Hypothalamus (tissue), 51 donors: ENCODE measurements at regions not wholly inside any gene's neighbourhood (a gene's known extent, or its start where the extent isn't known, plus 50 kb on each side); places are given as distances from the start of the nearest gene placed in this dataset.
"Not testable (repeated sequence)": the region's sequence is repeated elsewhere in the genome, so short reads cannot be mapped to it uniquely, and the experiment has no call there.

Experiments used
- DNase-seq, 51 donors: peaks; one replicate each; lab custom pipeline; 2025; lab: John Stamatoyannopoulos, UW

GRCh38 chr5:123947797-123948196, 435.8 kb downstream of the CSNK1G3 start:
- no peak for DNase-seq

GRCh38 chr5:123945548-123945947, 433.6 kb downstream of the CSNK1G3 start:
- no peak for DNase-seq

DNA sequence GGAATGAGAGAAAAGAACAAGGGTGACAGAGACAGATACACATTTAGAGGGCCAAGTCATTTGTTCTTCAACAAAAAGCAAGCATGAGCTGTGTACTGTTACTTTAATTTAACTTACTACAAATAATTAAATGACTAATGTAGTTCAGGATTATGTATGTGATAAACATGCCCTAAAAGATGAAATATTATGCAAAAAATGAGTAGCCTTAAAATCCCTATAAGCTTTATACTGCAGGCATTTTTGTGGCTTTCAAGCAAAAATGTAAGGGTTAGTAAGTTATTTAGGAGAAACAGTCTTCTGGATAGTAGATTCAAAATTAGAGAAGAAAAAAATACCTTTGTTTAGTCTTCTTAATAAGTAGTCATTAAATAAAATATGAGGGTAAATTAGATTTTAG, 431.2 kb downstream of the CSNK1G3 start:
- no peak for DNase-seq

DNA sequence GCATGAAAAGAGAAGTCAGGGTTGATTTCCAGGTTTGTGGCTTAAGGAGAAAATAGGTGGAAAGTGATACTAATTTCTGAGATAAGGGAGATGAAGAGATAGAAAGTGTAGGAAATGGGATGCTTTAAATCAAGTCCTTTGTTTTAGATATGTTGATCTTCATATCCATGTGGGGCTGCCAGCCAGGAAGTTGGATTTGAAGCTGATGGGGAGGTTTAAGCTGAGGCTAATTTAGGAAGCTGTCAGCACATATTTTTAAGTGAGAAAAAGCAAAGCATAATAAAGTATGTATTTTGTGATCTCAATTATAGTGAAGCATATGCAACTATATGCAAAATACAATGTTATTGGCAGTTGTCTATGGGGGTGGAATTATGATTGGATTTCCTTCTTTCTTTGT, 428.4 kb downstream of the CSNK1G3 start:
- DNase-seq = no peak

DNA sequence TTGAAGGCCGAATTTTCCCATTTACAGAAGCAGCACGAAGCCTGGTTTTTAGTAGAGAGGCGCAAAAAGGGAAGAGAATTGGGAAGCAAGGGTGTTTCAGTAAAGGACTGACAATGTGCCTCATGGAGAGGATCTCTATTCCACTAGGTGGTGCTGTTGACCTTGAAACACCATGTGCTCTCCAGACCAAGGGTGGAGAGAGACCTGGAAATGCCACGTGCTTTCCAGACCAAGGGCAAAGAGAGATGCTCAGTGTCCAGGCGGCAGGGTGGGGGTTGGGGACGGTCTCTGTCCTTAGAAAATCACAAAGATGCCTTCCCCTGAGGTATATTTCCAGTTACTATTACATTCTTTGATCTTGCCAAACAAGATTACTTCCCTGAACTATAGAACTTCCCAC, 425.3 kb downstream of the CSNK1G3 start:
- DNase-seq = peak in 6 of 51 donors; percentile 5 to 7 (median 6)

GRCh38 chr5:123936548-123936947, 424.6 kb downstream of the CSNK1G3 start:
- DNase-seq = no peak

GRCh38 chr5:123933812-123934211, 421.8 kb downstream of the CSNK1G3 start:
- DNase-seq = not testable (repeated sequence)

DNA sequence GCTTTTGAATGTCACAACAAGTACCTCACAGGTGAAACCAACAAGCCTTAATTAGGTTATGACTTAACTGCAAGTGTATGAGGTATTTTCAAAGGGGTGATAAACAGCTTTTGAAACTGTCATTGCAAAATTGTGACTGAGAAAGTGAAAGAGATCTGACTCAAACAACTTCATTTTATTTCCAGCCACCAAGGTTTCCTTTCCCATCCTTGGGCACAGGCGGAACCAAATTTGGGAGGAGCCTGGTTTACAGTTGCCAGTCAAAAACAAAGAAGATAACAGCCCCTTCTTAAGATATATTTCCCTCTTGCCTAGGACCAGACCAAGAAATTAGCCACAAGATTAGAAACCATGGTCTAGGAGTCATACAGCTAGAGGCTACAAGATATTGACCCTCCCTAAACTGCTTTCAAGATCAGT, 417.1 kb downstream of the CSNK1G3 start:
- DNase-seq = no peak

DNA sequence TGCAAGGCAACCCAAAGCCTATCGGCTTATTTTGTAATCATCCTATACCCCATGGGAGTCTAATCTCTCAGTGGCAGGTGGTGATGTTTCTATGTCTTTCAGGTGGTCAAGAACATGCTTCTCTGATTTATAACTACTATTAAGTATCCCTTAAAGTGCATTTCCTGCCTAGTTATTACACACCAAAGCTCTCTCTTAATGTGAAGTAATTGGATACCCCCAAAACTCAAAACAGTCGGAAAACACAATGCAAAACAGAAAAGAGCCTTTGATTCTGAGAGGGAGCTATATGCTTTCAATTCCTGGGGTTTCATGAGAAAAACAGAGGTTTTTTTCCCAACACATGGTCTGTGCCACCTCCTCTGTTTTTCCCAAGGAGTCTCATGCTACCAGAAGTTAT, 416.4 kb downstream of the CSNK1G3 start:
- DNase-seq = no peak

DNA sequence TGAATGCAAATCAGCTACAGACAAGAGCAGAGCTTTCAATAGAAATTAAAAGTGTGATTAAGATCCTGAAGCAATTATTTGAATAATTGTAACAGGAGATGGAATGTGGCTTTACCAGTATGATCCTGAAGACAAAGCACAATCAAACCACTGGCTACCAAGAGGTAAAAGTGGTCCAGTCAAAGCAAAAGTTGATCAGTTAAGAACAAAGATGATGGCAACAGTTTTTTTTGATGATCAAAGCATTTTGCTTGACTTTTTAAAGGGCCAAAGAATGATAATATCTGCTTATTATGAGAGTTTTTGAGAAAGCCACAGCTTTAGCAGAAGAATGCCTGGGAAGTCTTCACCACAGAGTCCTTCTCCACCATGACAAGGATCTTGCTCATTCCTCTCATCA, 409.2 kb downstream of the CSNK1G3 start:
- no peak for DNase-seq

DNA sequence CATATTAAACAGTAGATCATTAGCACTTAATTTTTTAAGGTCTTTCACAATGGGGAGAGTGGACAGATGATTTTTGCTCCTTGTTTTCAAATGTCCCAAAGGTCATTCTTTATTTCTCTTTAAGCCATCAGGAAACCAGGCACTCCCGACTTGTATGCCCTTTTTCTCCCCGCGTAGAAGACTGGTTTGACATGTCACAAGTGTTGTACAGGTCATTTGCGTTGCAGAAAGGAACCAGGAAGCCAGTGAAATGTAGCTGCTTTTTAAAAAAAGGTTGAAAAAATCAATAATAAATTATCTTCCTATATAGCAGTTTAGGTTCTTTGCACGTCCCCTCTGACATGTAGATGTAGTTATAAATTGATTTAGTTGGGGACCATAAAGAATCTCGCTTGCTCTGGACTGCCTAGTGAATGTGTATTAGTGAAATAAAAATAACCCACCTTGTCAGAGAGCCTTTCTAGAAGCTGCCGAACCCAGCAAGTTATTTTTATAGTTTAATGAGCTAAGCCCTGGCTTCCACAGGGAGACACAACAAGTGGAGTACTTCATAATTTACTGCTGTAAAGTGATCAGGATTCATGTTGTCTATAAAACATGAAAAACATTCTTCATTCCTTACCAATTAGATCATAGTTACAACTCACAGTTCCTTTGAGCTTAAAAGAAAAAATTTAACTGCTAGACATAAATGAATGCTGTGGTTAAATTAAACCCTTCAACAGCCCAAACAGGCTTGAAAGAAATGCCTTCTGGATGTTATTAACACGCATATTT, 404.6 kb downstream of the CSNK1G3 start:
- DNase-seq = no peak

DNA sequence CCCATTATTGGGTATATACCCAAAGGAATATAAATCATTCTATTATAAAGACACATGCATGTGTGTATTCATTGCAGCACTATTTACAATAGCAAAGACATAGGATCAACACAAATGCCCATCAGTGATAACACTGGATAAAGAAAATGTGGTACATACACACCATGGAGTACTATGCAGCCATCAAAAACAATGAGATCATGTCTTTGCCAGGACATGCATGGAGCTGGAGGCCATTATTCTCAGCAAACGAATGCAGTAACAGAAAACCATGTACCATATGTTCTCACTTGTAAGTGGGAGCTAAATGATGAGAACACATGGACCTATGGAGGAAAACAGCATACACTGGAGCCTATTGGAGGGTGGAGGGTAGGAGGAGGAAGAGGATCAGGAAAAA, 402.4 kb downstream of the CSNK1G3 start:
- DNase-seq = no peak

DNA sequence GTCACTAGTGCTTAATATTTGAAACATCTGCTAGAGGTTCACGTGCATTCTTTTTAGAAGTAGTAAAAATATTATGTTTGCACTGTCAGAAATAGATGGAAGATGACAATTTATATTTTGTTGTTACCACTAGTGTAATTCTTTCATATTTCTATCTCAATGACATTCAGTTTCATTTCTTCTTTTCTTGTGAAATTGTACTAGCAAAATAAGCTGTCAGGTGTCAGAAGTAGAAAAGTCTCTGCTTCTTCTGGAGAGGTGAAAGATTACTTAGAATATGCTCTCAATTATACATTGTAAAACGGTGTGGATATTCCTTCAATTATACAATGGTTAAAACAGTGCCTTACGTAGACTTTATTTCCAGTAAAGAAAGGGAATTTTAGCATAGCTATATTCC, 395.4 kb downstream of the CSNK1G3 start:
- no peak for DNase-seq

DNA sequence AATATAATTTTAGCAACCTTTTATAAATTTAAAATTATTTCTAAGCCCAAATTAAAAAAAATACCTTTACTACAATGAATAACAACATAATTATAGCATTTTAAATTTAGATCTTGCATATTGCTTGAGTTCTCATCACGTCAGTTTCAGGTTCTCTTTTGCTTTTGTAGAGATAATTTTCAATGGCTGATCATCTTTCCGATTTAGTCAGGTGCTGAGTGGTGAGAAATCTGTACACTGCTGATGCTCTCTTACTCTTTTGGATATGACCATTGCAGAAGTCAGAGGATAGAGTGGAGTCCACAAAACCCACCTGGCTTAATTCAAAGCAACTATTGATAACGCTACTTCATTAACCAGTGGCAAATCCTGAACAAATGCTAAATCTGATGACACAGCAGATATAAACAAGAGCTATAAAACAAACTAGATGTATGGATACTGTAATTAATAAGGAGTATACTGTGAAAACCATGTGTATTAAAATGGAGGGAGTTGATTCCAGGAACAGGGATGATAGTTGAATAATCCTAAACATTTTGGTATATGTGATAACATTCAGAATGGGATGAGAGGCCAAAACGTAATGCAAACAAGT, 394.8 kb downstream of the CSNK1G3 start:
- DNase-seq = no peak

DNA sequence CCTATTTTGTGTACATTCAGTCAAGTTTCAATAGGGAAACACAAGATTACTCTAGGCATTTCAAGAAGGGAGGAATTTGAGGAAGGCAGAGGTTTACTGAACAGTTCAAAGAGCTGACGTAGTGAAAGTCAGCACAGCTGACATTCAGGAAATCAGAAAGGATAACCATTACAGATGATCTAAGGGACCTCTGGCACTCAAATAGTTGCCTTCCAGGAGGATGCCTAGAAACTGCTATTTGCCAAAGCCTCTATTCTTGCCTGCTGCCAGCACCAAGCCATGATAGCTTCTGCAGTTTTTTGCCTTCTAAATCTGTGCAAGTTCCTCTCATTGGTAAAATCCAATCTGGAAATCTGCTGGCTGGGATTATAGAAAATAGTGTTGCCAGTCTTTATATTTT, 373.1 kb downstream of the CSNK1G3 start:
- DNase-seq = no peak

- peak in 1 of 51 donors; percentile 11 for DNase-seq
Measured at GRCh38 chr5:123882965-123883345, 371.0 kb downstream of the CSNK1G3 start.

DNA sequence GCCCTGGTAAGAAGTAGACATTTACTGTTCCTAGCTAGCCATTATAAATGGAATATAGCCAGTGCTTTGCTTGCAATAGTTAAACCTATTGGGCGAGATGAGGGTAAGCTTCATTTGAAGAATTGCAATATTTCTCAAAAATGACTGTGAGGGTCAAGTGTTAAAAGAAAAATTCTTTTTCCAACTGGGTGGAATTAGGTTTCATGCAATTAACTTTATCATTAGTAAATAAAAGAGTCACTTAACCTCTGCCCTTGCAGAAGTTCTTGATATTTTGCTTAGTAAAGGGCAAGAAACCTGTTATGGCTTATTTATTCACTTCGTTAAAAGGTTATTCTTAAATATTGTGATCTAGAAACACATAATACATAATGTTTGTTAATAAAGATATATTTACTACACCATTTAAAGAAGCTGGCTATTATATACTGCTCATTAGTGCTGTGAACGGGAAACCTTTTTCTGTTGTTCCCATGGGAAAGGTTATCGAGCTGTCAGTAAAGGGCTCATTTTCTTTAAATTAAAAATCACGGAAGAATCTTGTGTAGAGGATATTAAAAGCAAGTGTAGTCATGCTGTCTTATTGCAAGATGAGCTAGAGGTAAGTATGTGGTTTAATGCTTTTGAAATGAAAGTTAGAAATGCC, 370.5 kb downstream of the CSNK1G3 start:
- DNase-seq = no peak

DNA sequence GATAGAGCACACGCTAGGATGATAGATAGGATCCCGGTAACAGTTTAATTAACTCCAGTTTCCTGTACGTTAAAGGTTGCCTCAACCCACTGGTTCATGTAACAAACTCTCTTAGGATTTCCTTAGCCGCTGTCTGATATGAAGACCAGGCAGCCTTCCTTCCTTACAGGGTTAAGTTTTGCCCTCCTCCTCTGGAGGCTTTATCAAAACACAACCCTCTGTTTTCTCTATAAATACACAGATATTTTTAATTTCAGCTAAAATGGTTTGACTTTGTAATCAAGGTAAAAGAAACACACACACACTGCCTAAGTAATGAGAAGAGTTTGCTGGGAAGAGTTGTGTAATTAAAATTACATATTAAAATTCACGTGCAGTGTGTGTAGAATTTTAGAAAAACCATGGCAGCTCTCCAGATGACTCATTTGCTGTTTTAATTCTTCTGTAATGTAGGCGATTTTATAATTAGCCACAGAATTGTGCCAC, 369.8 kb downstream of the CSNK1G3 start:
- no peak for DNase-seq

DNA sequence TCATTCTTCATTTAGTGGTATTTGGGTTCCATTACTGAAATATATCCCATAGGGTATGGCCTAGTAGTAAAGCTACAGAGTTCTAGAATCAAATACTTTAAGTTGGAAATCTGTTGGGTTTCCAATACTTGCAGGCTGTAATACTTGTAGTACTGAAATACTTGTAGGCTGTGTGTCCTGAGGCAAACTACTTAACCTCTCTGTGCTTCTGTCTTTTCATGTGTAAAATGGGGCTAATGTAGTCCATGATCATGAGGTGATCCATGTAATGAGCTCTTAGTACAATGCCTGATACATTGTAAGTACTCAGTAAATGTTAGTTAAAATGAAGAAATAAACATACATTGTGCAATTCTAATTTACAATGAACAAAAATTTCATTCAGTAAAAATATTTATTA, 368.9 kb downstream of the CSNK1G3 start:
- DNase-seq = no peak

DNA sequence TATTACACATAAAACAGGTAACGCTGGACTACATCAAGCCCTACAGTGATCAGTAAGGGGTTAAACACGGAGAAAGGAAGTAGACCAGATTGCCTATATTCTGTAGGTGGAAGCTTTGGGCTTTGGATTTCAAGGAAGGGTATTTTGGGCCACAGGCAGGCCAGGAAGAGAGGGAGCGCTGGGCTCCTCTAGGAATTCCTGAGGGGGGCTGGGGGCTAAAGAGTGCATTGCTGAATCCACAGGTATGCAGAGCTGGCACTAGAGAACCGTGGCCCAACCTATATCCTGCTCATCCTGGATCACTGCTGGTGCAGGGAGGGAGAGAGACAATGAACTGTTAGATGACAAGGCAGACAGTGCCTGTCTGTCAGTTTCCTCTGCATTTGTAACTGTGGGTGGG, 367.1 kb downstream of the CSNK1G3 start:
- DNase-seq = no peak

DNA sequence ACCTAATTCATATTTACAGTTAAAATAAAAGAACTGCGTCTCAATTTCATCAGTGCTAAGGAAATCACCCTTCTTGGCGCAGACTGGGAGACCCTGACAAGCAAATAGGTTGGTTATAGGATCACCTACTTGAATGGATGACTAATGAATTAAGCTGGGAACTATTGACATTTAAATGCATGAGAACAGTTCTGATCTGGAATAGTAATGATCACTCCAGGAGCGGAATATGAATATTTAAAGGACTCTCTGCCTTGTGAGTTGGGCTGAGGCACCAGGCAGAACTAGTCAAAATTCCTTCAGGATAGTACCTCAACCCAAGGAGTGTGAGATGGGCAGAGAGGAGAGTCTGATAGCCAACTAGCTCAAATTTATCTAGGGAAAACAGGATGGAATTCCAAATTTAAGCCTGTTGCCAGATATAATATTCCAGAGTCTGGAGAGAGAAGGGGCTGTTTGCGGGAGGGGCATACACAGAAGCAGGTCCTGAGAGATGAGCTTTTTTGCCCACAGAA, 364.4 kb downstream of the CSNK1G3 start:
- DNase-seq = no peak
